HEK293 (cell line): ENCODE measurements at regions not wholly inside any gene's neighbourhood (a gene's known extent, or its start where the extent isn't known, plus 50 kb on each side); places are given as distances from the start of the nearest gene placed in this dataset.
A peak's percentile ranks its signal among the peaks of the same experiment; 100 is the strongest.

ENCODE experiments used
- CTCF ChIA-PET: fragments of 350-600 bp; formaldehyde crosslinking; extraction: SDS; loops from one replicate; lab custom pipeline; 2021; ENCODE audit warnings: antibody characterized with exemption; lab: Yijun Ruan, JAX
- POLR2A ChIA-PET: fragments of 300-600 bp; formaldehyde crosslinking; extraction: SDS; loops from one replicate; lab custom pipeline; 2020; ENCODE audit warnings: antibody characterized with exemption, inconsistent platforms; lab: Yijun Ruan, JAX
- H3K27ac ChIP-seq: fragments of 200-500 bp; sonication (Bioruptor generic); 2 replicates; pipeline ENCODE4 v1.5.1; 2014; ENCODE audit warnings: low read depth, low read length, control low read depth, inconsistent platforms; ENCODE audit errors: extremely low read depth
- H3K36me3 ChIP-seq, 2 experiments: fragments of 200-500 bp in 1 of 2; sonication (Bioruptor generic) in 1 of 2; 1 replicate in 1 of 2; 2 replicates in 1 of 2; pipeline ENCODE4 v1.5.1; 2014 to 2017; ENCODE audit warnings: inconsistent platforms in 2 of 2, low read length in 2 of 2; ENCODE audit not compliant: control insufficient read depth in 2 of 2, insufficient read depth in 1 of 2
- H3K4me1 ChIP-seq: fragments of 200-500 bp; sonication (Bioruptor generic); 2 replicates; pipeline ENCODE4 v1.5.1; 2014; ENCODE audit warnings: mild to moderate bottlenecking, low read length, inconsistent platforms; ENCODE audit not compliant: control insufficient read depth, insufficient read depth
- H3K4me3 ChIP-seq: 2 replicates; pipeline ENCODE4 v1.5.1; 2011; ENCODE audit warnings: low read depth, mild to moderate bottlenecking, control low read depth, low read length, moderate library complexity
- H3K9me3 ChIP-seq: fragments of 200-500 bp; sonication (Bioruptor generic); 2 replicates; pipeline ENCODE4 v1.5.1; 2014; ENCODE audit warnings: low read depth, low read length, inconsistent platforms; ENCODE audit not compliant: control insufficient read depth, insufficient read depth
- GLIS1 ChIP-seq: fragments of 450-650 bp; formaldehyde crosslinking; IDR thresholded peaks from 2 replicates; pipeline ENCODE4 v1.5.1; 2016; ENCODE audit warnings: missing biosample characterization, missing genetic modification characterization
- HOXC10 ChIP-seq: sonication (generic); formaldehyde crosslinking; IDR thresholded peaks from 2 replicates; pipeline ENCODE4 v1.8.1; 2023; ENCODE audit warnings: mild to moderate bottlenecking, missing genetic modification reagents
- MEIS1 ChIP-seq: sonication (generic); formaldehyde crosslinking; IDR thresholded peaks from 2 replicates; pipeline ENCODE4 v1.8.1; 2022; ENCODE audit warnings: missing genetic modification reagents, mild to moderate bottlenecking, borderline replicate concordance
- ZBTB1 ChIP-seq: fragments of 450-650 bp; formaldehyde crosslinking; IDR thresholded peaks from 2 replicates; pipeline ENCODE4 v1.5.1; 2016; ENCODE audit warnings: missing biosample characterization, missing genetic modification characterization
- ZBTB11 ChIP-seq: fragments of 450-650 bp; formaldehyde crosslinking; conservative IDR thresholded peaks from 2 replicates; pipeline ENCODE4 v1.5.1; 2016; ENCODE audit warnings: low read depth, missing biosample characterization, missing genetic modification characterization
- ZBTB17 ChIP-seq: fragments of 450-650 bp; formaldehyde crosslinking; IDR thresholded peaks from 2 replicates; pipeline ENCODE4 v1.5.1; 2016; ENCODE audit warnings: missing biosample characterization, missing genetic modification characterization
- ZBTB26 ChIP-seq: fragments of 450-650 bp; formaldehyde crosslinking; optimal IDR thresholded peaks from 2 replicates; pipeline ENCODE3; 2016; ENCODE audit warnings: missing biosample characterization, mild to moderate bottlenecking, missing genetic modification characterization
- ZNF146 ChIP-seq: fragments of 450-650 bp; formaldehyde crosslinking; IDR thresholded peaks from 2 replicates; pipeline ENCODE4 v1.5.1; 2016; ENCODE audit warnings: missing biosample characterization, missing genetic modification characterization
- ZNF184 ChIP-seq: fragments of 450-650 bp; IDR thresholded peaks from 2 replicates; pipeline ENCODE4 v1.5.1; 2018; ENCODE audit warnings: missing biosample characterization, mild to moderate bottlenecking, missing genetic modification characterization
- ZNF19 ChIP-seq: fragments of 450-650 bp; formaldehyde crosslinking; IDR thresholded peaks from 2 replicates; pipeline ENCODE4; 2016; ENCODE audit warnings: missing biosample characterization, missing genetic modification characterization, low read depth
- ZNF341 ChIP-seq: fragments of 450-650 bp; formaldehyde crosslinking; IDR thresholded peaks from 2 replicates; pipeline ENCODE4; 2016; ENCODE audit warnings: low read depth, missing biosample characterization, missing genetic modification characterization
- ZNF362 ChIP-seq: fragments of 450-650 bp; formaldehyde crosslinking; IDR thresholded peaks from 2 replicates; pipeline ENCODE4 v1.5.1; 2016; ENCODE audit warnings: missing biosample characterization, missing genetic modification characterization
- ZNF473 ChIP-seq: fragments of 450-650 bp; formaldehyde crosslinking; IDR thresholded peaks from 2 replicates; pipeline ENCODE4 v1.5.1; 2017; ENCODE audit warnings: missing biosample characterization, missing genetic modification characterization
- ZNF488 ChIP-seq: fragments of 450-650 bp; formaldehyde crosslinking; IDR thresholded peaks from 2 replicates; pipeline ENCODE4 v1.5.1; 2016; ENCODE audit warnings: missing biosample characterization, missing genetic modification characterization
- ZNF624 ChIP-seq: fragments of 450-650 bp; formaldehyde crosslinking; IDR thresholded peaks from 2 replicates; pipeline ENCODE4 v1.5.1; 2017; ENCODE audit warnings: missing biosample characterization, missing genetic modification characterization
- ZNF692 ChIP-seq: fragments of 450-650 bp; formaldehyde crosslinking; IDR thresholded peaks from 2 replicates; pipeline ENCODE4 v1.5.1; 2016; ENCODE audit warnings: missing biosample characterization, missing genetic modification characterization
- ZNF747 ChIP-seq: fragments of 450-650 bp; formaldehyde crosslinking; IDR thresholded peaks from 2 replicates; pipeline ENCODE4 v1.5.1; 2016; ENCODE audit warnings: missing biosample characterization, missing genetic modification characterization
- ZNF791 ChIP-seq: fragments of 450-650 bp; formaldehyde crosslinking; IDR thresholded peaks from 2 replicates; pipeline ENCODE4 v1.5.1; 2016; ENCODE audit warnings: missing biosample characterization, missing genetic modification characterization

GRCh38 chr12:124379938-124380754 lies 85.3 kb downstream of the RFLNA start:
- H3K9me3 ChIP-seq, result no peaks in the 10 kb centered on the region
- no peak overlapping the region for H3K27ac ChIP-seq
- ChIA-PET CTCF (interaction anchor here (1.3 kb wide), 1 partner anchor 390 kb away, joined by 6 read pairs; no protein-coding TSS in a partner anchor), POLR2A (no interaction called here)
- TF ChIP-seq ZNF747 (tag by site-specific recombination) (no peak), ZNF692 (tag by site-specific recombination) (0 out of 2 replicates have a peak, but pooled peaks have one; percentile 18), ZNF473 (tag by site-specific recombination) (no peak), ZNF184 (no peak)
- no peaks in the 10 kb centered on the region for H3K4me1 ChIP-seq
- no peak overlapping the region for H3K4me3 ChIP-seq
- H3K36me3 ChIP-seq, result peaks cover 0 to 69% of the 10 kb centered on the region in 2 experiments; a peak in 2 of 3 replicates

- H3K36me3 ChIP-seq, result peaks cover 0 to 71% of the 10 kb centered on the region in 2 experiments; a peak in 2 of 3 replicates
- TF ChIP-seq GLIS1 (tag by site-specific recombination) (peak; percentile 8; the same call in 1 of the 2 replicates), ZNF19 (tag by site-specific recombination) (no peak), ZBTB26 (tag by site-specific recombination) (no peak)
- ChIA-PET POLR2A (interaction anchor here (0.5 kb wide), 1 partner anchor 104 kb away, joined by 3 read pairs; no protein-coding TSS in a partner anchor), CTCF (no interaction called here)
- H3K9me3 ChIP-seq, result no peaks in the 10 kb centered on the region
- no peaks in the 10 kb centered on the region for H3K4me1 ChIP-seq
- no peak overlapping the region for H3K27ac ChIP-seq
- H3K4me3 ChIP-seq, result no peak overlapping the region
Measured at GRCh38 chr12:124379379-124379937, 84.6 kb downstream of the RFLNA start.

GRCh38 chr12:124378926-124379325 lies 84.0 kb downstream of the RFLNA start:
- no peak overlapping the region for H3K4me3 ChIP-seq
- POLR2A ChIA-PET, result interaction anchor here (0.5 kb wide), 1 partner anchor 105 kb away, joined by 3 read pairs; no protein-coding TSS in a partner anchor
- H3K9me3 ChIP-seq, result no peaks in the 10 kb centered on the region
- H3K36me3 ChIP-seq, result peaks cover 0 to 69% of the 10 kb centered on the region in 2 experiments; a peak in 2 of 3 replicates
- H3K27ac ChIP-seq, result no peak overlapping the region
- CTCF ChIA-PET, result no interaction called here
- H3K4me1 ChIP-seq, result no peaks in the 10 kb centered on the region
- TF ChIP-seq ZNF362 (no peak), ZNF692 (tag by site-specific recombination) (no peak), ZNF624 (tag by site-specific recombination) (no peak), ZNF488 (tag by site-specific recombination) (no peak), ZNF341 (no peak), ZBTB11 (tag by site-specific recombination) (no peak), ZNF146 (tag by site-specific recombination) (no peak), MEIS1 (no peak), ZNF791 (tag by site-specific recombination) (no peak), ZBTB1 (no peak), HOXC10 (no peak), ZBTB17 (tag by site-specific recombination) (no peak)
- TF ChIP-seq, all 188 proteins: peak for 0
